Stimulated activated CD4-positive, alpha-beta T cell treated with anti-CD3 and anti-CD28 coated beads, Interleukin-2, amount 100 ng/mL, for 4 hours (primary cell): ENCODE measurements at regions not wholly inside any gene's neighbourhood (a gene's known extent, or its start where the extent isn't known, plus 50 kb on each side); places are given as distances from the start of the nearest gene placed in this dataset.

Source experiments
- DNase-seq: peaks from one replicate; pipeline ENCODE4 v3.0.0-alpha.2; 2020; ENCODE audit warnings: low read depth

- DNase-seq: no peak
Observed at GRCh38 chr5:96340357-96340756, 92.7 kb downstream of the PCSK1 start.

DNA sequence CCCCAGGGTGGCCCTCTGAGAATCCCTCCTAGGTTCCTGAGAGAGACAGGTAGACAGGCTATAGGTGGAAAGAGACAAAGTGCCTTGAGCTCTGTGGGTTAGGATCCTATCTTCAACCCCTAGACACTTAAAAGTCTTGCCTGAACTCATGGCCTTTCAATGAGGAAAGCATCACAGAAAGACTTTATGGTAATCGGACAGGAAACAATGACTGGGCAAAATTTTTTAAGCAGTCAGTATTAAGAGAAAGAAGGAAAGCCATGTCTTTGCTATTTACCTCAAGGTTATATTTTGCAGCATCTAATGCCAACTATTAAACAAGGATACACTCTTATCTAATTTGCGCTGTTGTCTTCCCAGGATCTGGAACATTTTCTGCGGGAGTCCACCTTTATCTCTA is 93.2 kb downstream of the PCSK1 start:
- DNase-seq: no peak

- no peak for DNase-seq
Observed at GRCh38 chr5:96338624-96339415, 94.2 kb downstream of the PCSK1 start.

DNA sequence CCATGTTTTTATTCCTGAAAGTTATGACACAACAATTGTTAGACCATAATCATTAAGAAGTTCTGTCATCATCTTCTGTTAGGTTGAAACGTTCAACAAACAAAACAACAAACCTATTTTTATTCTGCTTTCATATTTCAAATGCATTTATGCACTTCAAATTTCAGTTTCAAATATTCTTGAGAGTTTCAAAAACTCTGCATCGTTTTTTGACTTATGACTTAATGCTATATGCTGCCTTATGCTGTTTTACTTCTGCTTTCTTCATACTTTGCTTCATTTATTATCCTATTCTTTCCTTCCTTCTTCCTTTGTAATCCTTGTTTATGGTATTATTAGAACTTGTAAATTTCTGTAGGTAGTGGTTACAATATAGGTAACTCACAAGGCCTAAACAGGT is 95.0 kb downstream of the PCSK1 start:
- DNase-seq: no peak

- DNase-seq: no peak
Observed at GRCh38 chr5:96337048-96337781, 95.8 kb downstream of the PCSK1 start.

- peak; percentile 53 for DNase-seq
Observed at GRCh38 chr5:96336351-96336985, 96.6 kb downstream of the PCSK1 start.

- DNase-seq: no peak
Observed at GRCh38 chr5:96335873-96336272, 97.2 kb downstream of the PCSK1 start.

GRCh38 chr5:96333391-96333790 is 99.7 kb downstream of the PCSK1 start:
- no peak for DNase-seq

GRCh38 chr5:96332535-96333366 is 100.3 kb downstream of the PCSK1 start:
- DNase-seq: no peak

GRCh38 chr5:96331681-96332361 is 101.2 kb downstream of the PCSK1 start:
- DNase-seq: no peak

GRCh38 chr5:96331210-96331609 is 101.8 kb downstream of the PCSK1 start:
- no peak for DNase-seq

DNA sequence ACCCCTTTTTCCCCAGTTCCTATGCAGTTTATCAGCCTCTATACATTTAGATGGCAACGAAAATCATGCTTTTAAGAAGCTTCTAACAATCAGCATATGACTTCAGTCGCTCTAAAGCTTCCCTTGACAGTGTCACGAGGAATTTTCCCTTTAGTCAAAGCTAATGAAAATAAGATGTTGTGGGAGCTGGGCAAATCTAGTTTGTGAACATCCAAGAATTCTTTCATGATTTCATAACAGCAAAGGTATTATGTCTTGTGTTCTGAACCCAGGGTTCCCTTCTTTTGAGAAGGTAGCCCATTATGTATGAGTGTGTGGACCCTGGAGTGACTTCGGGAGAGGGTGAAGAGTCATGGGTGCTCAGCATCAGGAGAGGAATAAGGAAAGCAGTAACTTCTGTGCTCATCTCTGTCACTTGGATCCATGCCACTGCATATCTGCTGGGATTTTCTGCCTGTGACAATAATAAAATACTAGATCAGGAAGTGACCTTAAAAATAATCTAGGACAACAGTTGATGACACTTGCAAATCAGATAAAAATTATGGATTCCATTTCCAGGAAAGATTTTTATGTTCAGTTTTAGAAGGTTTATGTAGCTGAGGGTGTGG is 102.4 kb downstream of the PCSK1 start:
- no peak for DNase-seq

DNA sequence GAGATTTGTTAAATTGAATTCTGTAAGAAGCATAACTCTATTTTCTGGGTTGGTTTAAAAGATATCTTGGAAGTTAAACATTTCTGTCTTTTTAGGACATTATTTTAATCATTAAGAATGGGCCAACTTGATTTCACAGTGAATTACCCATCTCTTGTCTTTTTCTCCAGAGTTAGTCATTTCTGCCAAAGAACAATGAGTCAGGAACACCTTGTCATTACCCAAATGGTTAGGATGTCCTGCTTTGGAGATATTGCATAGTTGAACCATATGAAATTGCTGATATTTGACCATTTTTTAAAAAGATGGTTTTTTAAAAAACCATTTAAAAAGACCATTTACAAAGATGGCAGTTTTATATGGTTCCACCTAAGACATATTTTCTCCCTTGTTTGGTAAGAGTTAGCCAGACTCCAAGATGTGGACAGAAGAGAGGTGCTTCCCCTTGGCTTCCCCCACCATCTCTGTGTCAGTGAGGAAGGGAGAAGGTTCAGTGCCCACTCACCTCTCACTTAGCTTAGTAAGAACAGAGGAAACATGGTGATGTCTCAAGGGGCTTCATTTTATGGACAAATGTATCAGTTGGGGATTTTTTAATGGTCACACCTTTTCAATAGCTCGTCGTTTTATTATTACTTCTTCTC is 103.0 kb downstream of the PCSK1 start:
- DNase-seq: no peak

- DNase-seq: no peak
Observed at GRCh38 chr5:96329289-96329688, 103.8 kb downstream of the PCSK1 start.

DNA sequence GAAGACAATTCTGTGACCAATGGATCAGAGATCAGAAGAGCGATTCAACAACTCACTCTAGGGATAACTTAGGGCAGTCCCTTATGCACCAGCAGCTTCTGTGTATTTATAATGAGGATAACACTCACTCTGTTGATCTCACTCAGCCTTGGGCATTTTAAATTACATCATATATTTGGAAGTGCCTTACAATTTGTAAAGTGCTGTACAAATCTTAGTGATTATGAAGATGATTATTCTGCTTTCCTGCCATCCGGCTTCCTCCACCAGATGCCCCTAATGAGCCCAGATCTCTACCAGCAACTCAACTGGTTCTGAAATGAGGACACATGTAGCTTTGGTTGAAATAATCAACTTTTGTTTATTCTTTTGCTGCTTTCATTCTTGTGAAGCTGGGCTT is 105.3 kb downstream of the PCSK1 start:
- DNase-seq: no peak

- DNase-seq: no peak
Observed at GRCh38 chr5:96326902-96327301, 106.1 kb downstream of the PCSK1 start.

DNA sequence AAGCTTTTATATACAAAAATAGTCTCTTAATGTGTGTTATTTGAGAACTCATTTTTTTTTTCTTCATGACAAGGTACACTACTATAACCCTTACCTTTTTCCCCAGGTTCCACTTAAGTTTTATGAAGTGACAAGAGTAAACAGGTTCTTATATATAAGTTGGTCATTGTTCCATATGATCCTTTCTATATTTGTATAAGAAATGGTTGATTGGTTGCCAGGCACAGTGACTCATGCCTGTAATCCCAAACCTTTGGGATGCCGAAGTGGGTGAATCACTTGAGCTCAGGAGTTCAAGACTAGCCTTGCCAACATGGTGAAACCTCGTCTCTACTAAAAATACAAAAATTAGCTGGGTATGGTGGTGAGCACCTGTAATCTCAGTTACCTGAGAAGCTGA is 108.3 kb downstream of the PCSK1 start:
- no peak for DNase-seq

GRCh38 chr5:96322865-96323264 is 110.2 kb downstream of the PCSK1 start:
- no peak for DNase-seq

DNA sequence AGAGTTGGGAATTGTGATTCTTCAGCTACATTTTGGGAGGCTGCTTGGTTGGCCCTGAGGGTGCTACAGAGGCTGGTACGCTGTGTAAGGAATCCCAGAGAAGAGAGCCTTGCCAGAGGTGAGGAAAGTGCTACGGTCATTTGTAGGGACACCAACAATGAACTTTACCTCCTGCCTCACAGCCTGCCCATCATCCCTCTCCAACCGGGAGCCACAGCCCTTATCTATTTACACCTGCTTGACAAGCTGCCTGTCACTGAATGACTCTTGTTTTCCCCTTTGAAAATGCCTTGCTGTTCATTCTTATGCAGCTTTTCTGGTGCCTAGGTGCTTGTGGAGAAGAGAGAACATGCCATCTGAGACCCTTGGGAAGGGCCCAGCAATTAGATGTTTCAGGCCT is 110.8 kb downstream of the PCSK1 start:
- DNase-seq: no peak

GRCh38 chr5:96321345-96321744 is 111.7 kb downstream of the PCSK1 start:
- no peak for DNase-seq

- DNase-seq: no peak
Observed at GRCh38 chr5:96320797-96321196, 112.3 kb downstream of the PCSK1 start.
